ENCODE measurements at regions not wholly inside any gene's neighbourhood (a gene's known extent, or its start where the extent isn't known, plus 50 kb on each side); places are given as distances from the start of the nearest gene placed in this dataset.

GRCh38 chr17:71482625-71483024, 638.2 kb upstream of the SOX9 start:
- DNase-seq, result no peak
- H3K9me3 Mint-ChIP-seq (ENCODE audit: unreplicated experiment), result no peaks in the 10 kb centered on the region
- no peak for TF ChIP-seq CTCF (IDR thresholded peaks at IDR 0.05; ENCODE audit: partially characterized antibody, unreplicated experiment)
- no peak overlapping the region for H3K4me3 Mint-ChIP-seq (ENCODE audit: unreplicated experiment)
- no peak overlapping the region for H3K27ac Mint-ChIP-seq (ENCODE audit: unreplicated experiment)
- no peaks in the 10 kb centered on the region for H3K36me3 Mint-ChIP-seq (ENCODE audit: unreplicated experiment)
- no peaks in the 10 kb centered on the region for H3K27me3 Mint-ChIP-seq (ENCODE audit: unreplicated experiment)
- no peaks in the 10 kb centered on the region for H3K4me1 Mint-ChIP-seq (ENCODE audit: low read depth, unreplicated experiment)

GRCh38 chr17:71484546-71484945, 636.3 kb upstream of the SOX9 start:
- H3K4me3 Mint-ChIP-seq (ENCODE audit: unreplicated experiment), result no peak overlapping the region
- no peaks in the 10 kb centered on the region for H3K27me3 Mint-ChIP-seq (ENCODE audit: unreplicated experiment)
- H3K27ac Mint-ChIP-seq (ENCODE audit: unreplicated experiment), result no peak overlapping the region
- no peak for TF ChIP-seq CTCF (IDR thresholded peaks at IDR 0.05; ENCODE audit: partially characterized antibody, unreplicated experiment)
- no peak for DNase-seq
- no peaks in the 10 kb centered on the region for H3K36me3 Mint-ChIP-seq (ENCODE audit: unreplicated experiment)
- H3K4me1 Mint-ChIP-seq (ENCODE audit: low read depth, unreplicated experiment), result no peaks in the 10 kb centered on the region
- H3K9me3 Mint-ChIP-seq (ENCODE audit: unreplicated experiment), result no peaks in the 10 kb centered on the region

GRCh38 chr17:71485426-71485825, 635.4 kb upstream of the SOX9 start:
- TF ChIP-seq CTCF (IDR thresholded peaks at IDR 0.05; ENCODE audit: partially characterized antibody, unreplicated experiment), result no peak
- Mint-ChIP-seq H3K9me3 (ENCODE audit: unreplicated experiment) (no peaks in the 10 kb centered on the region), H3K27me3 (ENCODE audit: unreplicated experiment) (no peaks in the 10 kb centered on the region), H3K4me1 (ENCODE audit: low read depth, unreplicated experiment) (no peaks in the 10 kb centered on the region), H3K36me3 (ENCODE audit: unreplicated experiment) (no peaks in the 10 kb centered on the region), H3K27ac (ENCODE audit: unreplicated experiment) (no peak overlapping the region), H3K4me3 (ENCODE audit: unreplicated experiment) (no peak overlapping the region)
- no peak for DNase-seq

- Mint-ChIP-seq H3K27ac (ENCODE audit: unreplicated experiment) (no peak overlapping the region), H3K27me3 (ENCODE audit: unreplicated experiment) (no peaks in the 10 kb centered on the region), H3K4me3 (ENCODE audit: unreplicated experiment) (no peak overlapping the region), H3K36me3 (ENCODE audit: unreplicated experiment) (no peaks in the 10 kb centered on the region), H3K4me1 (ENCODE audit: low read depth, unreplicated experiment) (no peaks in the 10 kb centered on the region), H3K9me3 (ENCODE audit: unreplicated experiment) (no peaks in the 10 kb centered on the region)
- DNase-seq, result no peak
- TF ChIP-seq CTCF (IDR thresholded peaks at IDR 0.05; ENCODE audit: partially characterized antibody, unreplicated experiment), result no peak
Observed at GRCh38 chr17:71486261-71486660, 634.6 kb upstream of the SOX9 start.

- H3K27ac Mint-ChIP-seq (ENCODE audit: unreplicated experiment), result no peak overlapping the region
Observed at GRCh38 chr17:71488851-71489250, 632.0 kb upstream of the SOX9 start.

More at GRCh38 chr17:71488851-71489250, 632.0 kb upstream of the SOX9 start:
- Mint-ChIP-seq H3K36me3 (ENCODE audit: unreplicated experiment) (no peaks in the 10 kb centered on the region), H3K4me3 (ENCODE audit: unreplicated experiment) (no peak overlapping the region), H3K4me1 (ENCODE audit: low read depth, unreplicated experiment) (no peaks in the 10 kb centered on the region), H3K9me3 (ENCODE audit: unreplicated experiment) (no peaks in the 10 kb centered on the region), H3K27me3 (ENCODE audit: unreplicated experiment) (no peaks in the 10 kb centered on the region)
- DNase-seq, result no peak
- TF ChIP-seq CTCF (IDR thresholded peaks at IDR 0.05; ENCODE audit: partially characterized antibody, unreplicated experiment), result no peak

All from glutamatergic neuron (in vitro differentiated cells).